B cell (primary cell): ENCODE measurements at regions not wholly inside any gene's neighbourhood (a gene's known extent, or its start where the extent isn't known, plus 50 kb on each side); places are given as distances from the start of the nearest gene placed in this dataset.

Experiments used
- ATAC-seq: fragments of 200-7000 bp; cut with Tn5 transposase; one replicate; pipeline ENCODE4 v1.10.0; 2021; ENCODE audit warnings: low read depth, mild to moderate bottlenecking, moderate number of reproducible peaks, moderate library complexity
- CTCF ChIA-PET: fragments of 350-600 bp; sonication (Branson Sonifier 250); formaldehyde crosslinking; loops from one replicate; lab custom pipeline; 2021; ENCODE audit warnings: antibody characterized with exemption, inconsistent platforms; lab: Charles Lee
- POLR2A ChIA-PET: fragments of 350-600 bp; sonication (Branson Sonifier 250); formaldehyde crosslinking; loops from one replicate; lab custom pipeline; 2021; ENCODE audit warnings: antibody characterized with exemption; lab: Charles Lee
- DNase-seq: peaks from one replicate; pipeline ENCODE4 v3.0.0; 2013
- H2AFZ ChIP-seq: 2 replicates; pipeline ENCODE4 v1.6.1; 2012; ENCODE audit warnings: mild to moderate bottlenecking, low read depth, low read length; ENCODE audit not compliant: insufficient read depth, poor library complexity, severe bottlenecking
- H3K27ac ChIP-seq, 2 donors: 1 replicate in 1 of 2; 2 replicates in 1 of 2; pipeline ENCODE4 v1.5.1; 2012 to 2013; ENCODE audit warnings: low read length in 2 of 2, mild to moderate bottlenecking in 2 of 2, moderate library complexity in 1 of 2
- H3K27me3 ChIP-seq, 4 experiments: fragments of 200-600 bp in 1 of 4; sonication (generic) in 1 of 4; replicated peaks in 1 of 4; 1 replicate in 2 of 4; 2 replicates in 2 of 4; pipeline versions ENCODE4 v1.6.1 to v1.7.0; 2013 to 2016; ENCODE audit warnings: low read length in 3 of 4, mild to moderate bottlenecking in 2 of 4, mixed read lengths in 1 of 4, moderate library complexity in 1 of 4; ENCODE audit not compliant: insufficient read depth in 4 of 4, control insufficient read depth in 3 of 4; ENCODE audit errors: control extremely low read depth in 1 of 4
- H3K36me3 ChIP-seq, 2 experiments: replicated peaks in 1 of 2; 1 replicate in 1 of 2; 2 replicates in 1 of 2; pipeline versions ENCODE4 v1.6.1 to v1.7.1; 2013; ENCODE audit warnings: low read length in 1 of 2; ENCODE audit not compliant: insufficient read depth in 2 of 2, control insufficient read depth in 1 of 2; ENCODE audit errors: control extremely low read depth in 1 of 2, extremely low read depth in 1 of 2
- H3K4me1 ChIP-seq, 2 donors: fragments of 200-600 bp in 1 of 2; sonication (generic) in 1 of 2; 1 replicate in 1 of 2; 2 replicates in 1 of 2; pipeline versions ENCODE4 v1.5.1 to v1.6.1; 2013 to 2017; ENCODE audit warnings: low read length in 2 of 2; ENCODE audit not compliant: control insufficient read depth in 2 of 2, insufficient read depth in 2 of 2
- H3K4me2 ChIP-seq: replicated peaks from 2 replicates; pipeline ENCODE3; 2012; ENCODE audit warnings: mild to moderate bottlenecking, low read depth, low read length; ENCODE audit not compliant: poor library complexity, severe bottlenecking
- H3K4me3 ChIP-seq, 5 experiments: fragments of 200-600 bp in 1 of 5; sonication (generic) in 1 of 5; 1 replicate in 3 of 5; 2 replicates in 2 of 5; pipeline versions ENCODE4 v1.5.1 to v1.7.0; 2011 to 2016; ENCODE audit warnings: low read length in 4 of 5, mild to moderate bottlenecking in 4 of 5, low read depth in 2 of 5, control low read depth in 1 of 5, moderate library complexity in 1 of 5; ENCODE audit not compliant: insufficient read depth in 1 of 5; ENCODE audit errors: control extremely low read depth in 1 of 5, extremely low read depth in 1 of 5
- H3K79me2 ChIP-seq: fragments of 200-600 bp; sonication (generic); one replicate; pipeline ENCODE4 v1.6.0; 2016; ENCODE audit warnings: low read length; ENCODE audit not compliant: control insufficient read depth, insufficient read depth
- H3K9ac ChIP-seq: fragments of 200-600 bp; sonication (generic); 2 replicates; pipeline ENCODE4 v1.6.1; 2017; ENCODE audit warnings: mild to moderate bottlenecking, low read length, moderate library complexity
- H3K9me3 ChIP-seq, 3 donors: one replicate each; pipeline versions ENCODE4 v1.6.1 to v1.7.1; 2013; ENCODE audit warnings: low read length in 2 of 3; ENCODE audit not compliant: control insufficient read depth in 2 of 3, insufficient read depth in 1 of 3; ENCODE audit errors: control extremely low read depth in 1 of 3
- H4K20me1 ChIP-seq: 2 replicates; pipeline ENCODE4 v1.6.0; 2012; ENCODE audit warnings: mild to moderate bottlenecking, low read length; ENCODE audit not compliant: insufficient read depth, control insufficient read depth, poor library complexity, severe bottlenecking
- H3K27ac Mint-ChIP-seq: one replicate; pipeline ENCODE4 v1.8.0; 2021; ENCODE audit warnings: mixed read lengths
- H3K27me3 Mint-ChIP-seq: one replicate; pipeline ENCODE4 v1.8.0; 2021; ENCODE audit warnings: mixed read lengths
- H3K4me1 Mint-ChIP-seq: one replicate; pipeline ENCODE4 v1.8.0; 2021; ENCODE audit warnings: mixed read lengths
- H3K4me3 Mint-ChIP-seq: one replicate; pipeline ENCODE4 v1.8.0; 2021; ENCODE audit warnings: mixed read lengths
- H3K9me3 Mint-ChIP-seq: one replicate; pipeline ENCODE4 v1.8.0; 2022; ENCODE audit warnings: mixed read lengths; ENCODE audit not compliant: insufficient read depth
- CTCF ChIP-seq: fragments of 200-600 bp; IDR thresholded peaks from one replicate; pipeline ENCODE4 v1.8.0; 2022; ENCODE audit warnings: antibody characterized with exemption, mild to moderate bottlenecking
- EZH2 ChIP-seq: IDR thresholded peaks from 2 replicates; pipeline ENCODE4 v1.6.1; 2012; ENCODE audit warnings: borderline replicate concordance, low read depth, mild to moderate bottlenecking, moderate library complexity, low read length; ENCODE audit not compliant: insufficient read depth, poor library complexity, severe bottlenecking
- WGBS: methylation state at CpG from one replicate; pipeline ENCODE4 v1.1.5; 2013; ENCODE audit warnings: missing lambda C conversion rate; ENCODE audit not compliant: insufficient coverage; 5-methylcytosine and 5-hydroxymethylcytosine counted together
- intact Hi-C: fragments of 100-400 bp; cut with micrococcal nuclease; formaldehyde crosslinking; loops from one replicate; pipeline ENCODE4 v1.10.0; 2022

GRCh38 chr2:180507028-180507427 is 473.4 kb upstream of the UBE2E3 start:
- no peak overlapping the region for H3K4me2 ChIP-seq
- POLR2A ChIA-PET = no interaction called here
- H3K36me3 ChIP-seq = no peaks in the 10 kb centered on the region
- H3K9me3 Mint-ChIP-seq = no peaks in the 10 kb centered on the region
- no peaks in the 10 kb centered on the region for H3K79me2 ChIP-seq
- no peaks in the 10 kb centered on the region for H3K9me3 ChIP-seq
- ATAC-seq = no peak
- H4K20me1 ChIP-seq = no peaks in the 10 kb centered on the region
- no peaks in the 10 kb centered on the region for H3K4me1 ChIP-seq
- intact Hi-C loops = no loop called here
- no peaks in the 10 kb centered on the region for H3K4me1 Mint-ChIP-seq
- WGBS = no CpG with 5 or more reads among the region's 2 CpGs
- no peaks in the 10 kb centered on the region for H3K27me3 ChIP-seq
- H3K27ac Mint-ChIP-seq = no peak overlapping the region
- no peak overlapping the region for H2AFZ ChIP-seq
- no peak overlapping the region for H3K27ac ChIP-seq
- H3K4me3 ChIP-seq = no peak overlapping the region
- no peak overlapping the region for H3K4me3 Mint-ChIP-seq
- DNase-seq = no peak
- H3K9ac ChIP-seq = no peak overlapping the region
- TF ChIP-seq EZH2 (no peak), CTCF (no peak)
- H3K27me3 Mint-ChIP-seq = peaks cover 4% of the 10 kb centered on the region
- CTCF ChIA-PET = no interaction called here

GRCh38 chr2:180505203-180505602 is 475.2 kb upstream of the UBE2E3 start:
- Histone ChIP-seq H3K9ac (no peak overlapping the region), H2AFZ (no peak overlapping the region), H3K27me3 (no peaks in the 10 kb centered on the region), H3K9me3 (no peaks in the 10 kb centered on the region), H3K4me2 (no peak overlapping the region), H3K27ac (no peak overlapping the region), H4K20me1 (no peaks in the 10 kb centered on the region), H3K4me1 (no peaks in the 10 kb centered on the region), H3K4me3 (no peak overlapping the region), H3K79me2 (no peaks in the 10 kb centered on the region), H3K36me3 (no peaks in the 10 kb centered on the region)
- intact Hi-C loops = no loop called here
- ChIA-PET CTCF (no interaction called here), POLR2A (no interaction called here)
- no peak for TF ChIP-seq EZH2
- TF ChIP-seq CTCF = no peak
- ATAC-seq (no peak), DNase-seq (no peak)
- Mint-ChIP-seq H3K4me3 (no peak overlapping the region), H3K27ac (no peak overlapping the region), H3K4me1 (no peaks in the 10 kb centered on the region), H3K27me3 (peaks cover 4% of the 10 kb centered on the region), H3K9me3 (no peaks in the 10 kb centered on the region)
- WGBS = no CpG with 5 or more reads among the region's 1 CpG
